Keratinocyte (primary cell): ENCODE measurements at regions not wholly inside any gene's neighbourhood (a gene's known extent, or its start where the extent isn't known, plus 50 kb on each side); places are given as distances from the start of the nearest gene placed in this dataset.

Experiments used
- DNase-seq: peaks from one replicate; pipeline ENCODE4 v3.0.0-alpha.2; 2011; ENCODE audit warnings: low read depth, missing footprints, low spot score
- FAIRE-seq: peaks from 2 replicates; lab custom pipeline; 2011; peaks lifted over from hg19 to GRCh38; lab: Jason Lieb, UNC
- H2AFZ ChIP-seq: 2 replicates; pipeline ENCODE4 v1.6.0; 2012; ENCODE audit warnings: low read length, control low read depth, inconsistent platforms; ENCODE audit not compliant: control insufficient read depth
- H3K27ac ChIP-seq: 2 replicates; pipeline ENCODE4 v1.5.1; 2011; ENCODE audit warnings: low read length; ENCODE audit not compliant: control insufficient read depth, insufficient read depth
- H3K27me3 ChIP-seq: 3 replicates; pipeline ENCODE4 v1.6.0; 2011; ENCODE audit warnings: low read length; ENCODE audit not compliant: control insufficient read depth, insufficient read depth; ENCODE audit errors: extremely low read depth
- H3K36me3 ChIP-seq, 2 experiments: 2 replicates in 1 of 2; 3 replicates in 1 of 2; pipeline ENCODE4 v1.5.1; 2011; ENCODE audit warnings: low read length in 2 of 2, mild to moderate bottlenecking in 1 of 2; ENCODE audit not compliant: control insufficient read depth in 2 of 2, insufficient read depth in 2 of 2; ENCODE audit errors: extremely low read depth in 1 of 2
- H3K4me1 ChIP-seq: 3 replicates; pipeline ENCODE4 v1.5.1; 2011; ENCODE audit warnings: low read length; ENCODE audit not compliant: control insufficient read depth, insufficient read depth; ENCODE audit errors: extremely low read depth
- H3K4me2 ChIP-seq: 3 replicates; pipeline ENCODE4 v1.6.0; 2011; ENCODE audit warnings: low read depth, low read length; ENCODE audit not compliant: control insufficient read depth, insufficient read depth; ENCODE audit errors: extremely low read depth
- H3K4me3 ChIP-seq, 3 experiments: fragments of 200-600 bp in 1 of 3; sonication (generic) in 1 of 3; 2 replicates in 2 of 3; 3 replicates in 1 of 3; pipeline ENCODE4 v1.5.1; 2011 to 2016; ENCODE audit warnings: low read length in 3 of 3, mild to moderate bottlenecking in 3 of 3, control low read depth in 2 of 3, inconsistent platforms in 1 of 3, low read depth in 1 of 3, mixed read lengths in 1 of 3, mixed run types in 1 of 3, moderate library complexity in 1 of 3; ENCODE audit not compliant: control insufficient read depth in 2 of 3, insufficient read depth in 2 of 3; ENCODE audit errors: extremely low read depth in 1 of 3
- H3K79me2 ChIP-seq: 2 replicates; pipeline ENCODE4 v1.6.0; 2012; ENCODE audit warnings: low read length; ENCODE audit not compliant: control insufficient read depth, insufficient read depth
- H3K9ac ChIP-seq: 3 replicates; pipeline ENCODE4 v1.6.0; 2011; ENCODE audit warnings: low read length; ENCODE audit not compliant: control insufficient read depth, insufficient read depth; ENCODE audit errors: extremely low read depth
- H3K9me1 ChIP-seq: 3 replicates; pipeline ENCODE4 v1.6.0; 2011; ENCODE audit warnings: low read length; ENCODE audit not compliant: control insufficient read depth, insufficient read depth; ENCODE audit errors: extremely low read depth
- H3K9me3 ChIP-seq: 2 replicates; pipeline ENCODE4 v1.5.1; 2012; ENCODE audit warnings: low read depth, low read length; ENCODE audit not compliant: control insufficient read depth
- H4K20me1 ChIP-seq: 3 replicates; pipeline ENCODE4 v1.6.0; 2011; ENCODE audit warnings: low read length; ENCODE audit not compliant: control insufficient read depth, insufficient read depth; ENCODE audit errors: extremely low read depth
- EZH2 ChIP-seq: IDR thresholded peaks from one replicate; pipeline ENCODE4 v1.6.1; 2012; ENCODE audit warnings: inconsistent platforms, mild to moderate bottlenecking, low read length, moderate library complexity
- dilution Hi-C: fragments of 300-500 bp; cut with MboI; formaldehyde crosslinking; loops from one replicate; pipeline ENCODE4 v1.7.0; 2020; ENCODE audit warnings: low sequenced_read_pairs; ENCODE audit not compliant: extremely low pct_ligation_motif_present
- TF ChIP-seq, protein P1 (sequence below), 3 experiments: IDR thresholded peaks in 1 of 3; conservative IDR thresholded peaks in 1 of 3; optimal IDR thresholded peaks in 1 of 3; 2 replicates in 2 of 3; 3 replicates in 1 of 3; pipeline versions ENCODE3 to v1.5.1; 2011; ENCODE audit warnings: low read length in 3 of 3, mild to moderate bottlenecking in 3 of 3, moderate library complexity in 2 of 3, control low read depth in 1 of 3, inconsistent platforms in 1 of 3; ENCODE audit not compliant: insufficient read depth in 2 of 3; ENCODE audit errors: extremely low read depth in 1 of 3

DNA sequence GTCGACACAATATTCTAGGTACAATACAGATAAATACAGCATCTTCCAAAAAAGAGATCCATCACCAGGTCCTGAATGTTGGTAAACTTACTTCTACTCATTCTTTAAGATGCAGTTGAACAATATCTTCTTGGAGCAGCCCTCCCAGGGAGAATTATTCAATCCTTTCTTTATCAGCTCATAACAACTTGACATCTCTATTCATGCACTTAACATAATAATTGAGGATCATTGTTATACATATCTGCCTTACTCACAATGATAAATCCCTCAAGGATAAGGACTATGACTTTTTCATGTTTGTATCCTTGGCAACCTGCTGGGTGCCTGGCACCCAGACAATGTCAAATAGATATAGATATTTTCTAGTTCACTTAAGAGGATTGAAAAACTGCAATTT, 219.5 kb downstream of the POU4F1 start:
- H3K27ac ChIP-seq, result no peak overlapping the region
- H3K9ac ChIP-seq, result no peak overlapping the region
- no peaks in the 10 kb centered on the region for H3K4me1 ChIP-seq
- TF ChIP-seq, protein P1, sequence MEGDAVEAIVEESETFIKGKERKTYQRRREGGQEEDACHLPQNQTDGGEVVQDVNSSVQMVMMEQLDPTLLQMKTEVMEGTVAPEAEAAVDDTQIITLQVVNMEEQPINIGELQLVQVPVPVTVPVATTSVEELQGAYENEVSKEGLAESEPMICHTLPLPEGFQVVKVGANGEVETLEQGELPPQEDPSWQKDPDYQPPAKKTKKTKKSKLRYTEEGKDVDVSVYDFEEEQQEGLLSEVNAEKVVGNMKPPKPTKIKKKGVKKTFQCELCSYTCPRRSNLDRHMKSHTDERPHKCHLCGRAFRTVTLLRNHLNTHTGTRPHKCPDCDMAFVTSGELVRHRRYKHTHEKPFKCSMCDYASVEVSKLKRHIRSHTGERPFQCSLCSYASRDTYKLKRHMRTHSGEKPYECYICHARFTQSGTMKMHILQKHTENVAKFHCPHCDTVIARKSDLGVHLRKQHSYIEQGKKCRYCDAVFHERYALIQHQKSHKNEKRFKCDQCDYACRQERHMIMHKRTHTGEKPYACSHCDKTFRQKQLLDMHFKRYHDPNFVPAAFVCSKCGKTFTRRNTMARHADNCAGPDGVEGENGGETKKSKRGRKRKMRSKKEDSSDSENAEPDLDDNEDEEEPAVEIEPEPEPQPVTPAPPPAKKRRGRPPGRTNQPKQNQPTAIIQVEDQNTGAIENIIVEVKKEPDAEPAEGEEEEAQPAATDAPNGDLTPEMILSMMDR (optimal IDR thresholded peaks at IDR 0.05 in 1 of 3, IDR thresholded peaks at IDR 0.05 in 1 of 3, conservative IDR thresholded peaks at IDR 0.05 in 1 of 3; ENCODE audit: extremely low read depth in 1 of 3, insufficient read depth in 2 of 3, low read length in 3 of 3), result no peak
- TF ChIP-seq EZH2, result no peak
- no peak for FAIRE-seq
- no peaks in the 10 kb centered on the region for H3K79me2 ChIP-seq
- H2AFZ ChIP-seq, result no peak overlapping the region
- H4K20me1 ChIP-seq, result no peaks in the 10 kb centered on the region
- no peak for DNase-seq
- no peaks in the 10 kb centered on the region for H3K36me3 ChIP-seq
- H3K9me1 ChIP-seq, result no peaks in the 10 kb centered on the region
- no peak overlapping the region for H3K4me3 ChIP-seq
- H3K9me3 ChIP-seq, result no peaks in the 10 kb centered on the region
- dilution Hi-C loops, result no loop called here
- no peaks in the 10 kb centered on the region for H3K27me3 ChIP-seq
- H3K4me2 ChIP-seq, result no peak overlapping the region

GRCh38 chr13:78383071-78383484, 220.3 kb downstream of the POU4F1 start:
- H3K9ac ChIP-seq, result no peak overlapping the region
- H3K4me3 ChIP-seq, result no peak overlapping the region
- no peaks in the 10 kb centered on the region for H3K36me3 ChIP-seq
- no peaks in the 10 kb centered on the region for H4K20me1 ChIP-seq
- FAIRE-seq, result no peak
- DNase-seq, result no peak
- H3K27me3 ChIP-seq, result no peaks in the 10 kb centered on the region
- no peak overlapping the region for H3K4me2 ChIP-seq
- H3K4me1 ChIP-seq, result no peaks in the 10 kb centered on the region
- H3K9me1 ChIP-seq, result no peaks in the 10 kb centered on the region
- no peaks in the 10 kb centered on the region for H3K79me2 ChIP-seq
- no peak overlapping the region for H2AFZ ChIP-seq
- dilution Hi-C loops, result no loop called here
- H3K27ac ChIP-seq, result no peak overlapping the region
- TF ChIP-seq, protein P1 (optimal IDR thresholded peaks at IDR 0.05 in 1 of 3, IDR thresholded peaks at IDR 0.05 in 1 of 3, conservative IDR thresholded peaks at IDR 0.05 in 1 of 3; ENCODE audit: extremely low read depth in 1 of 3, insufficient read depth in 2 of 3, low read length in 3 of 3), result no peak
- no peak for TF ChIP-seq EZH2
- no peaks in the 10 kb centered on the region for H3K9me3 ChIP-seq
